Psoas muscle (tissue), 7 donors: ENCODE measurements at regions not wholly inside any gene's neighbourhood (a gene's known extent, or its start where the extent isn't known, plus 50 kb on each side); places are given as distances from the start of the nearest gene placed in this dataset.

Source experiments
- ATAC-seq, 4 donors: fragments of 200-7000 bp; cut with Tn5 transposase; one replicate each; pipeline ENCODE4 v1.9.1; 2020; ENCODE audit warnings: moderate library complexity in 3 of 4, mild to moderate bottlenecking in 2 of 4
- DNase-seq, 2 donors: peaks; one replicate each; pipeline ENCODE4 v3.0.0-alpha.2; 2020
- H3K27ac ChIP-seq: fragments of 200-600 bp; one replicate; pipeline ENCODE4 v1.8.0; 2022
- H3K27me3 ChIP-seq, 3 donors: fragments of 200-600 bp in 1 of 3; one replicate each; pipeline versions ENCODE4 v1.6.1 to v1.8.0; 2013 to 2022; ENCODE audit warnings: low read length in 2 of 3, mild to moderate bottlenecking in 2 of 3, moderate library complexity in 1 of 3; ENCODE audit not compliant: insufficient read depth in 3 of 3
- H3K36me3 ChIP-seq, 2 donors: fragments of 200-600 bp in 1 of 2; one replicate each; pipeline versions ENCODE4 v1.6.1 to v1.8.0; 2013 to 2022; ENCODE audit warnings: low read depth in 1 of 2, mild to moderate bottlenecking in 1 of 2, moderate library complexity in 1 of 2; ENCODE audit not compliant: insufficient read depth in 1 of 2
- H3K4me1 ChIP-seq: fragments of 200-600 bp; one replicate; pipeline ENCODE4 v1.8.0; 2022
- H3K4me3 ChIP-seq: fragments of 200-600 bp; one replicate; pipeline ENCODE4 v1.8.0; 2022; ENCODE audit warnings: mild to moderate bottlenecking
- H3K9me3 ChIP-seq: fragments of 200-600 bp; one replicate; pipeline ENCODE4 v1.8.0; 2022
- CTCF ChIP-seq: fragments of 200-600 bp; IDR thresholded peaks from one replicate; pipeline ENCODE4 v1.8.0; 2022; ENCODE audit warnings: antibody characterized with exemption
- WGBS, 3 donors: extraction: QIAGEN DNeasy Blood & Tissue Kit; methylation state at CpG; one replicate each; pipeline versions ENCODE4 v1.1.6 to v1.1.7; 2013; 5-methylcytosine and 5-hydroxymethylcytosine counted together
- intact Hi-C, 2 donors: fragments of 100-400 bp; cut with DNase I; formaldehyde crosslinking; loops; one replicate each; pipeline versions ENCODE4 v1.11.0 to v1.14.2; 2022
- donor health status: healthy with polysubstance abuse.
- donor health status: DM: no; HTN: no; CAD: no; lungs with moderate emphysema.
- donor health status: Bipolar disorder and iron deficiency.
- donor health status: healthy.
- donor health status: DM: yes; HTN: yes; CAD: no.
- donor health status: DM: no; HTN: no; CAD: no.
- donor health status: DM: yes; HTN: yes; CAD: no.

GRCh38 chr10:124346831-124347230 lies 71.9 kb downstream of the OAT start:
- intact Hi-C loops = no loop called here

GRCh38 chr10:124345521-124345920 lies 73.2 kb downstream of the OAT start:
- no peak for DNase-seq
- intact Hi-C loops = no loop called here
- H3K27ac ChIP-seq = no peak overlapping the region
- H3K27me3 ChIP-seq = no peaks in the 10 kb centered on the region
- WGBS, 3 donors = 97 to 98% (median 97%) methylated on average over 8 of the region's 8 CpGs
- no peak for ATAC-seq
- no peaks in the 10 kb centered on the region for H3K36me3 ChIP-seq
- TF ChIP-seq CTCF = no peak
- H3K9me3 ChIP-seq = no peaks in the 10 kb centered on the region
- no peak overlapping the region for H3K4me3 ChIP-seq
- H3K4me1 ChIP-seq = no peaks in the 10 kb centered on the region

More at GRCh38 chr10:124346831-124347230, 71.9 kb downstream of the OAT start:
- H3K27ac ChIP-seq = no peak overlapping the region
- no peak for ATAC-seq
- H3K4me3 ChIP-seq = no peak overlapping the region
- no peaks in the 10 kb centered on the region for H3K36me3 ChIP-seq
- no peak for TF ChIP-seq CTCF
- H3K4me1 ChIP-seq = no peaks in the 10 kb centered on the region
- no peaks in the 10 kb centered on the region for H3K9me3 ChIP-seq
- 88 to 98% (median 94%) methylated on average over 8 of the region's 8 CpGs for WGBS, 3 donors
- no peak for DNase-seq
- H3K27me3 ChIP-seq = no peaks in the 10 kb centered on the region

GRCh38 chr10:124344931-124345330 lies 73.8 kb downstream of the OAT start:
- DNase-seq (no peak), ATAC-seq (no peak)
- 91 to 99% (median 93%) methylated on average over 3 of the region's 3 CpGs for WGBS, 3 donors
- intact Hi-C loops = no loop called here
- TF ChIP-seq CTCF = no peak
- Histone ChIP-seq H3K4me1 (no peaks in the 10 kb centered on the region), H3K36me3 (no peaks in the 10 kb centered on the region), H3K4me3 (no peak overlapping the region), H3K9me3 (no peaks in the 10 kb centered on the region), H3K27ac (no peak overlapping the region), H3K27me3 (no peaks in the 10 kb centered on the region)

- no peak for TF ChIP-seq CTCF
- Histone ChIP-seq H3K4me1 (no peaks in the 10 kb centered on the region), H3K4me3 (no peak overlapping the region), H3K9me3 (no peaks in the 10 kb centered on the region), H3K27ac (no peak overlapping the region), H3K27me3 (no peaks in the 10 kb centered on the region), H3K36me3 (no peaks in the 10 kb centered on the region)
- intact Hi-C loops = no loop called here
- no peak for DNase-seq
- ATAC-seq = no peak
- 96 to 97% (median 97%) methylated on average over 8 of the region's 8 CpGs for WGBS, 3 donors
These were observed 74.5 kb downstream of the OAT start for GRCh38 chr10:124344266-124344590.
